GM21737 (cell line): ENCODE measurements at regions not wholly inside any gene's neighbourhood (a gene's known extent, or its start where the extent isn't known, plus 50 kb on each side); places are given as distances from the start of the nearest gene placed in this dataset.

Experiments
- ATAC-seq: cut with Tn5 transposase; IDR thresholded peaks from one replicate; pipeline ENCODE4 v1.9.1; 2021; ENCODE audit warnings: mild to moderate bottlenecking, moderate library complexity; ENCODE audit not compliant: unreplicated experiment

- ATAC-seq, result no peak
Observed at GRCh38 chr16:79303206-79303605, 297.3 kb downstream of the MAF start.

GRCh38 chr16:79302731-79303130 lies 297.8 kb downstream of the MAF start:
- no peak for ATAC-seq

- no peak for ATAC-seq
Observed at GRCh38 chr16:79301051-79301450, 299.5 kb downstream of the MAF start.

GRCh38 chr16:79298894-79299799 lies 301.4 kb downstream of the MAF start:
- no peak for ATAC-seq

GRCh38 chr16:79298476-79298875 lies 302.1 kb downstream of the MAF start:
- no peak for ATAC-seq

GRCh38 chr16:79297805-79298204 lies 302.7 kb downstream of the MAF start:
- ATAC-seq, result no peak

GRCh38 chr16:79297296-79297695 lies 303.2 kb downstream of the MAF start:
- no peak for ATAC-seq

- no peak for ATAC-seq
Observed at GRCh38 chr16:79296491-79296890, 304.0 kb downstream of the MAF start.

- no peak for ATAC-seq
Observed at GRCh38 chr16:79295746-79296145, 304.8 kb downstream of the MAF start.

GRCh38 chr16:79295162-79295561 lies 305.4 kb downstream of the MAF start:
- ATAC-seq, result no peak

GRCh38 chr16:79294568-79294967 lies 306.0 kb downstream of the MAF start:
- ATAC-seq, result no peak

GRCh38 chr16:79293836-79294460 lies 306.6 kb downstream of the MAF start:
- ATAC-seq, result no peak

GRCh38 chr16:79288066-79288465 lies 312.5 kb downstream of the MAF start:
- no peak for ATAC-seq

GRCh38 chr16:79287424-79287917 lies 313.1 kb downstream of the MAF start:
- no peak for ATAC-seq

- peak; percentile 84 for ATAC-seq
Observed at GRCh38 chr16:79286646-79287423, 313.7 kb downstream of the MAF start.

- ATAC-seq, result no peak
Observed at GRCh38 chr16:79284766-79285165, 315.8 kb downstream of the MAF start.

GRCh38 chr16:79283578-79283977 lies 317.0 kb downstream of the MAF start:
- peak; percentile 46 for ATAC-seq

GRCh38 chr16:79282806-79283205 lies 317.7 kb downstream of the MAF start:
- no peak for ATAC-seq

- ATAC-seq, result no peak
Observed at GRCh38 chr16:79278506-79278905, 322.0 kb downstream of the MAF start.

- no peak for ATAC-seq
Observed at GRCh38 chr16:79276501-79276900, 324.0 kb downstream of the MAF start.

- no peak for ATAC-seq
Observed at GRCh38 chr16:79274264-79274663, 326.3 kb downstream of the MAF start.
